Tibial nerve (tissue), 4 donors: ENCODE measurements at regions not wholly inside any gene's neighbourhood (a gene's known extent, or its start where the extent isn't known, plus 50 kb on each side); places are given as distances from the start of the nearest gene placed in this dataset.

Source experiments
- DNase-seq, 2 donors: peaks; one replicate each; pipeline ENCODE4 v3.0.0-alpha.2; 2019; ENCODE audit warnings: low spot score in 2 of 2
- H3K27ac ChIP-seq, 4 donors: fragments of 200-600 bp; sonication (generic) in 3 of 4; one replicate each; pipeline ENCODE4 v1.5.1; 2017 to 2019; ENCODE audit warnings: mild to moderate bottlenecking in 1 of 4
- H3K27me3 ChIP-seq, 2 donors: fragments of 200-600 bp; sonication (generic) in 1 of 2; one replicate each; pipeline versions ENCODE4 v1.5.1 to v1.6.0; 2017 to 2019
- H3K36me3 ChIP-seq, 3 donors: fragments of 200-600 bp; sonication (generic); one replicate each; pipeline ENCODE4 v1.5.1; 2018 to 2019
- H3K4me1 ChIP-seq, 4 donors: fragments of 200-600 bp; sonication (generic) in 3 of 4; one replicate each; pipeline ENCODE4 v1.5.1; 2017 to 2019
- H3K4me3 ChIP-seq, 4 donors: fragments of 200-600 bp; sonication (generic) in 3 of 4; one replicate each; pipeline ENCODE4 v1.5.1; 2017 to 2019; ENCODE audit warnings: mild to moderate bottlenecking in 1 of 4, moderate library complexity in 1 of 4
- H3K9me3 ChIP-seq, 4 donors: fragments of 200-600 bp; sonication (generic) in 3 of 4; one replicate each; pipeline ENCODE4 v1.5.1; 2017 to 2019
- EP300 ChIP-seq, 2 donors: sonication (generic); formaldehyde crosslinking; IDR thresholded peaks; one replicate each; pipeline ENCODE4 v1.6.1; 2017; ENCODE audit warnings: antibody characterized with exemption in 2 of 2, mild to moderate bottlenecking in 1 of 2
- POLR2A ChIP-seq, 2 donors: fragments of 450-650 bp; IDR thresholded peaks; one replicate each; pipeline ENCODE4 v1.6.1; 2017; ENCODE audit warnings: antibody characterized with exemption in 2 of 2, mild to moderate bottlenecking in 2 of 2, moderate library complexity in 2 of 2
- WGBS, 2 donors: methylation state at CpG; one replicate each; pipeline ENCODE4 v1.1.5; 2018; 5-methylcytosine and 5-hydroxymethylcytosine counted together
- TF ChIP-seq, protein P1 (sequence below), 5 experiments: fragments of 200-600 bp in 3 of 5; fragments of 450-650 bp in 2 of 5; sonication (generic) in 3 of 5; IDR thresholded peaks; one replicate each; pipeline ENCODE4 v1.5.1; 2016 to 2019; ENCODE audit warnings: antibody characterized with exemption in 5 of 5, mild to moderate bottlenecking in 3 of 5, moderate library complexity in 2 of 5

DNA sequence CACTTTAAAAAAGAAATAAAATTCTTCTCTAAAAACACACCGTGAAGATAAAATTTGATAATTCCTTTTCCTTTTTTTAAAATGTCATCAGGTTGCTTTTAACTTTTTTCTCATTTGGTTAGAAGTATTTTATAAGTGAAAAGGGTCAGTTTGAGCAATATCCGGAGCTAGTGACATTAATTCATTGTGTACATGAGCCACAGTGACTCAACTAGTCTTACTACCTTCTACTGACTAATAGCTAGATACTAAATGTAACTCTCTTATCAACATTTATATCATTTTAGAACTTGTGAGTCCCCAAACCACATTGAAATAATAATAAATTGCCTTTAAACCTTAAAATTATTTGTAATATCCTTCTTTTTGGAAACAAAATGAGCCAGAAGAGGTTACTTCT lies 101.2 kb upstream of the ZBTB20 start:
- H3K27ac ChIP-seq: no peak overlapping the region
- TF ChIP-seq EP300 (IDR thresholded peaks at IDR 0.05): no peak
- TF ChIP-seq, protein P1, sequence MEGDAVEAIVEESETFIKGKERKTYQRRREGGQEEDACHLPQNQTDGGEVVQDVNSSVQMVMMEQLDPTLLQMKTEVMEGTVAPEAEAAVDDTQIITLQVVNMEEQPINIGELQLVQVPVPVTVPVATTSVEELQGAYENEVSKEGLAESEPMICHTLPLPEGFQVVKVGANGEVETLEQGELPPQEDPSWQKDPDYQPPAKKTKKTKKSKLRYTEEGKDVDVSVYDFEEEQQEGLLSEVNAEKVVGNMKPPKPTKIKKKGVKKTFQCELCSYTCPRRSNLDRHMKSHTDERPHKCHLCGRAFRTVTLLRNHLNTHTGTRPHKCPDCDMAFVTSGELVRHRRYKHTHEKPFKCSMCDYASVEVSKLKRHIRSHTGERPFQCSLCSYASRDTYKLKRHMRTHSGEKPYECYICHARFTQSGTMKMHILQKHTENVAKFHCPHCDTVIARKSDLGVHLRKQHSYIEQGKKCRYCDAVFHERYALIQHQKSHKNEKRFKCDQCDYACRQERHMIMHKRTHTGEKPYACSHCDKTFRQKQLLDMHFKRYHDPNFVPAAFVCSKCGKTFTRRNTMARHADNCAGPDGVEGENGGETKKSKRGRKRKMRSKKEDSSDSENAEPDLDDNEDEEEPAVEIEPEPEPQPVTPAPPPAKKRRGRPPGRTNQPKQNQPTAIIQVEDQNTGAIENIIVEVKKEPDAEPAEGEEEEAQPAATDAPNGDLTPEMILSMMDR (IDR thresholded peaks at IDR 0.05): no peak
- TF ChIP-seq POLR2A (IDR thresholded peaks at IDR 0.05): no peak
- H3K9me3 ChIP-seq: no peaks in the 10 kb centered on the region
- H3K4me1 ChIP-seq: peaks cover 0 to 13% (median 0%) of the 10 kb centered on the region in 4 donors
- H3K36me3 ChIP-seq: no peaks in the 10 kb centered on the region
- H3K4me3 ChIP-seq: no peak overlapping the region
- no peak for DNase-seq
- WGBS, 2 donors: 89 to 91% methylated on average over 2 of the region's 2 CpGs
- no peaks in the 10 kb centered on the region for H3K27me3 ChIP-seq

- DNase-seq: no peak
- Histone ChIP-seq H3K4me3 (no peak overlapping the region), H3K4me1 (peaks cover 0 to 3% (median 0%) of the 10 kb centered on the region in 4 donors), H3K27me3 (no peaks in the 10 kb centered on the region), H3K36me3 (no peaks in the 10 kb centered on the region), H3K9me3 (peaks cover 0 to 13% (median 0%) of the 10 kb centered on the region in 4 donors), H3K27ac (no peak overlapping the region)
- TF ChIP-seq, protein P1 (IDR thresholded peaks at IDR 0.05): no peak
These were observed 104.4 kb upstream of the ZBTB20 start for GRCh38 chr3:115251509-115251908.

DNA sequence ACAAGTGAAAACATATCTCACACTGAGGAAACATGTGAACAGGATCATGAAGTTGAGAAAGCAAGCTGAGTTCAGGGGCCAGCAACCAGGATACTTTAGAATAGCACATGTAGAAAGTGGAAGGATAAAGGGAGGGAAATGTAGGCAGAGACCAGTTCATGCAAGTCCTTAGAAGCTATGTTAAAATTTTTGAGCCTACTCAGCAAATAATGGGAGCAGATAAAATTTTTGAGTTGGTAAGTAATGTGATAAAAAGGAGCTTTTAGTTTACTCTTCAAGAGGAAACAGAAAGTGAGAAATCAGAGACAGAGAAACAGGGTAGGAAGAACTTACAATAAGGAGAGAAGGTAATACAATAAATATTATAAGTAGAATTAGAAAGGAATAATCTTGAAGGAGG lies 105.6 kb upstream of the ZBTB20 start:
- no peak overlapping the region for H3K27ac ChIP-seq
- no peaks in the 10 kb centered on the region for H3K27me3 ChIP-seq
- H3K4me1 ChIP-seq: no peaks in the 10 kb centered on the region
- H3K9me3 ChIP-seq: peaks cover 0 to 21% (median 0%) of the 10 kb centered on the region in 4 donors
- TF ChIP-seq EP300 (IDR thresholded peaks at IDR 0.05): no peak
- no peak for TF ChIP-seq POLR2A (IDR thresholded peaks at IDR 0.05)
- TF ChIP-seq, protein P1 (IDR thresholded peaks at IDR 0.05): no peak
- H3K36me3 ChIP-seq: no peaks in the 10 kb centered on the region
- DNase-seq: no peak
- H3K4me3 ChIP-seq: no peak overlapping the region

DNA sequence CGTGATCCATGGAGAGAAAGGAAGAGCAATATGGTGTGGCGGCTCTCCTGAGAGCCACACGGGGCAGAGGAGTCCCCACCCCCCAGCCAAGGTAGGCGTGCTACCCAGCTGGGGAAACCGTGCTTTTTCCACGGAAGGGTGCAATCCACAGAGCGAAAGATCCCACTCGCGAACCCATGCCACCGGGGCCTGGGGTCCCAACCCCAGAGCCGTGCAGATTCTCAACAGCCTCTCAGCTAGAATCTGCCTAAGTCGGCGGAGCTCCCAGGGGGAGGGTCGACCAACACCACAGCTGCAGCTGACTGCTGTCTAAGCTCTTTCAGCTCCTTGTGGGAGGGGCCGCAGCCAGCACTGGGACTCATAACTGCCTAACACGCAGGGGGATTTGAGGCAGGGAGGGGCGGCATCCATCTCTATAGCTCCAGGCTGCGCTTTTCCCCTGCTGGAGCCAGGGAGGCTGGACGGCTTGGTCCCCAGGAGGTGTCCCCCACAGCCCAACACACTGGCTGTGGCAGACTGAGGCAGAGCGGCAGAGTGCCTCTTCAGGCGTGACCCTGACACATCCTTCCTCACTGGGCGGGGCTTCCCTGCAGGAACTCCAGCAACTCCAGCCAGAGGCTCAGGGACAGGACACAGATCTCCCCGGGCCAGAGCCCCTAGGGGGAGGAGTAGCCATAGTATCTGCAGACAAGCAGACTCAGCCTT lies 107.6 kb upstream of the ZBTB20 start:
- no peaks in the 10 kb centered on the region for H3K4me1 ChIP-seq
- H3K27ac ChIP-seq: no peak overlapping the region
- H3K36me3 ChIP-seq: no peaks in the 10 kb centered on the region
- 87 to 92% methylated on average over 8 to 20 of the region's 23 CpGs for WGBS, 2 donors
- DNase-seq: no peak
- no peaks in the 10 kb centered on the region for H3K27me3 ChIP-seq
- no peak overlapping the region for H3K4me3 ChIP-seq
- peaks cover 0 to 24% (median 0%) of the 10 kb centered on the region in 4 donors for H3K9me3 ChIP-seq
- TF ChIP-seq POLR2A (IDR thresholded peaks at IDR 0.05) (no peak), EP300 (IDR thresholded peaks at IDR 0.05) (no peak)
- TF ChIP-seq, protein P1 (IDR thresholded peaks at IDR 0.05): no peak

- no peak for DNase-seq
- H3K9me3 ChIP-seq: peaks cover 0 to 25% (median 0%) of the 10 kb centered on the region in 4 donors
- no peaks in the 10 kb centered on the region for H3K36me3 ChIP-seq
- H3K27me3 ChIP-seq: no peaks in the 10 kb centered on the region
- H3K27ac ChIP-seq: no peak overlapping the region
- 96 to 97% methylated on average over 10 of the region's 10 CpGs for WGBS, 2 donors
- H3K4me3 ChIP-seq: no peak overlapping the region
- H3K4me1 ChIP-seq: no peaks in the 10 kb centered on the region
- TF ChIP-seq EP300 (IDR thresholded peaks at IDR 0.05): no peak
- no peak for TF ChIP-seq POLR2A (IDR thresholded peaks at IDR 0.05)
- TF ChIP-seq, protein P1 (IDR thresholded peaks at IDR 0.05): no peak
These were observed 108.1 kb upstream of the ZBTB20 start for GRCh38 chr3:115255197-115255585.
